Neural cell (in vitro differentiated cells): ENCODE measurements at regions not wholly inside any gene's neighbourhood (a gene's known extent, or its start where the extent isn't known, plus 50 kb on each side); places are given as distances from the start of the nearest gene placed in this dataset.

Source experiments
- H2AFZ ChIP-seq: fragments of 200-600, 300-800 bp; sonication (generic), shearing (Covaris generic); 2 replicates; pipeline ENCODE4 v1.6.0; 2014; ENCODE audit warnings: low read depth, mild to moderate bottlenecking, antibody characterized with exemption, low read length, moderate library complexity
- H3F3A ChIP-seq: fragments of 200-600 bp; shearing (Covaris generic); 2 replicates; pipeline ENCODE4 v1.6.1; 2016; ENCODE audit warnings: mild to moderate bottlenecking, moderate library complexity, mixed read lengths, antibody characterized with exemption, low read length; ENCODE audit not compliant: insufficient read depth, poor library complexity, severe bottlenecking
- H3K27ac ChIP-seq: fragments of 200-600, 300-800 bp; sonication (generic), shearing (Covaris generic); 2 replicates; pipeline ENCODE4 v1.5.1; 2014; ENCODE audit warnings: mild to moderate bottlenecking, low read length, moderate library complexity
- H3K27me3 ChIP-seq: fragments of 300-800, 200-600 bp; sonication (generic), shearing (Covaris generic); 2 replicates; pipeline ENCODE4 v1.6.0; 2014; ENCODE audit warnings: mild to moderate bottlenecking, low read depth, low read length, moderate library complexity; ENCODE audit not compliant: insufficient read depth
- H3K36me3 ChIP-seq: fragments of 300-800, 200-600 bp; sonication (generic), shearing (Covaris generic); 2 replicates; pipeline ENCODE4 v1.5.1; 2014; ENCODE audit warnings: mild to moderate bottlenecking, antibody characterized with exemption, low read length, moderate library complexity; ENCODE audit not compliant: insufficient read depth
- H3K4me2 ChIP-seq: fragments of 300-800, 200-600 bp; sonication (generic), shearing (Covaris generic); 2 replicates; pipeline ENCODE4 v1.6.0; 2014; ENCODE audit warnings: mild to moderate bottlenecking, low read length
- H3K4me3 ChIP-seq: fragments of 300-800, 200-600 bp; sonication (generic), shearing (Covaris generic); 2 replicates; pipeline ENCODE4 v1.5.1; 2014; ENCODE audit warnings: mild to moderate bottlenecking, low read length, moderate library complexity
- H3K79me2 ChIP-seq: fragments of 200-600 bp; shearing (Covaris generic); replicated peaks from 2 replicates; pipeline ENCODE4 v1.6.0; 2014; ENCODE audit warnings: mild to moderate bottlenecking, low read length, moderate library complexity; ENCODE audit not compliant: insufficient read depth
- H3K9ac ChIP-seq: fragments of 300-800, 200-600 bp; sonication (generic), shearing (Covaris generic); 2 replicates; pipeline ENCODE4 v1.6.1; 2016; ENCODE audit warnings: mild to moderate bottlenecking, low read length, mixed read lengths
- H3K9me2 ChIP-seq: fragments of 200-600 bp; shearing (Covaris generic); 2 replicates; pipeline ENCODE4 v1.6.1; 2016; ENCODE audit warnings: mild to moderate bottlenecking, low read length, mixed read lengths; ENCODE audit not compliant: insufficient read depth
- H3K9me3 ChIP-seq: fragments of 200-600, 300-800 bp; sonication (generic), shearing (Covaris generic); 2 replicates; pipeline ENCODE4 v1.6.1; 2016; ENCODE audit warnings: mild to moderate bottlenecking, mixed run types, low read length, moderate library complexity, mixed read lengths
- H4K20me1 ChIP-seq: fragments of 200-600 bp; shearing (Covaris generic); 2 replicates; pipeline ENCODE4 v1.6.1; 2016; ENCODE audit warnings: mild to moderate bottlenecking, mixed run types; ENCODE audit not compliant: insufficient read depth
- CTCF ChIP-seq: fragments of 450-650 bp; IDR thresholded peaks from 2 replicates; pipeline ENCODE4 v1.5.1; 2014; ENCODE audit warnings: antibody characterized with exemption, mild to moderate bottlenecking, moderate library complexity; ENCODE audit not compliant: poor library complexity, severe bottlenecking
- EP300 ChIP-seq: fragments of 450-650 bp; conservative IDR thresholded peaks from 2 replicates; pipeline ENCODE4 v1.6.1; 2014; ENCODE audit warnings: antibody characterized with exemption, mild to moderate bottlenecking, moderate library complexity; ENCODE audit not compliant: poor library complexity, severe bottlenecking
- EZH2 ChIP-seq: fragments of 200-600, 300-800 bp; shearing (Covaris generic), sonication (generic); IDR thresholded peaks from 2 replicates; pipeline ENCODE4 v1.6.1; 2014; ENCODE audit warnings: antibody characterized with exemption, low read length, borderline replicate concordance, mild to moderate bottlenecking; ENCODE audit not compliant: insufficient read depth, poor library complexity, severe bottlenecking
- MXI1 ChIP-seq: fragments of 450-650 bp; conservative IDR thresholded peaks from 2 replicates; pipeline ENCODE4 v1.6.1; 2014; ENCODE audit warnings: antibody characterized with exemption, mild to moderate bottlenecking; ENCODE audit not compliant: poor library complexity, severe bottlenecking
- POLR2AphosphoS5 ChIP-seq: IDR thresholded peaks from 2 replicates; pipeline ENCODE4 v1.6.1; 2012
- RAD21 ChIP-seq: fragments of 450-650 bp; conservative IDR thresholded peaks from 2 replicates; pipeline ENCODE4 v1.6.1; 2014; ENCODE audit warnings: antibody characterized with exemption, mild to moderate bottlenecking, moderate library complexity
- REST ChIP-seq: IDR thresholded peaks from 2 replicates; pipeline ENCODE4 v1.6.1; 2012; ENCODE audit warnings: borderline replicate concordance
- SMC3 ChIP-seq: fragments of 450-650 bp; conservative IDR thresholded peaks from 2 replicates; pipeline ENCODE4 v1.6.1; 2014; ENCODE audit warnings: antibody characterized with exemption, mild to moderate bottlenecking, moderate library complexity; ENCODE audit not compliant: poor library complexity
- TAF1 ChIP-seq: IDR thresholded peaks from 2 replicates; pipeline ENCODE4 v1.6.1; 2012; ENCODE audit warnings: low read depth

GRCh38 chrY:13804124-13805056, 100.7 kb downstream of the TMSB4Y start:
- H3K79me2 ChIP-seq = no peaks in the 10 kb centered on the region
- no peak overlapping the region for H3K4me2 ChIP-seq
- no peaks in the 10 kb centered on the region for H3K9me2 ChIP-seq
- no peak overlapping the region for H3K9ac ChIP-seq
- no peaks in the 10 kb centered on the region for H3F3A ChIP-seq
- no peaks in the 10 kb centered on the region for H3K27me3 ChIP-seq
- peak overlapping the region; percentile 31 for H3K4me3 ChIP-seq
- no peaks in the 10 kb centered on the region for H4K20me1 ChIP-seq
- H2AFZ ChIP-seq = no peak overlapping the region
- H3K36me3 ChIP-seq = no peaks in the 10 kb centered on the region
- H3K9me3 ChIP-seq = no peaks in the 10 kb centered on the region
- no peak overlapping the region for H3K27ac ChIP-seq
- no peak for TF ChIP-seq TAF1
- TF ChIP-seq SMC3 = no peak
- no peak for TF ChIP-seq EP300
- TF ChIP-seq POLR2AphosphoS5 = no peak
- no peak for TF ChIP-seq MXI1
- no peak for TF ChIP-seq CTCF
- no peak for TF ChIP-seq RAD21
- no peak for TF ChIP-seq REST
- no peak for TF ChIP-seq EZH2

- Histone ChIP-seq H3K4me2 (no peak overlapping the region), H2AFZ (no peak overlapping the region), H3K4me3 (no peak overlapping the region), H3F3A (no peaks in the 10 kb centered on the region), H3K27me3 (no peaks in the 10 kb centered on the region), H3K79me2 (no peaks in the 10 kb centered on the region), H3K9me2 (no peaks in the 10 kb centered on the region), H3K27ac (no peak overlapping the region), H3K9me3 (no peaks in the 10 kb centered on the region), H3K9ac (no peak overlapping the region), H4K20me1 (no peaks in the 10 kb centered on the region), H3K36me3 (no peaks in the 10 kb centered on the region)
- TF ChIP-seq POLR2AphosphoS5 (no peak), RAD21 (no peak), EP300 (no peak), MXI1 (no peak), SMC3 (no peak), EZH2 (no peak), REST (no peak), CTCF (no peak)
Measured at GRCh38 chrY:13805057-13805735, 101.5 kb downstream of the TMSB4Y start.
